Parathyroid adenoma (tissue), 2 donors: ENCODE measurements at regions not wholly inside any gene's neighbourhood (a gene's known extent, or its start where the extent isn't known, plus 50 kb on each side); places are given as distances from the start of the nearest gene placed in this dataset.

Experiments used
- H2AFZ ChIP-seq: fragments of 300-600 bp; sonication (generic); one replicate; pipeline ENCODE4 v1.7.0; 2017; ENCODE audit warnings: antibody characterized with exemption, mild to moderate bottlenecking
- H3K27ac ChIP-seq: fragments of 300-600 bp; sonication (generic); one replicate; pipeline ENCODE4 v1.7.0; 2017
- H3K27me3 ChIP-seq: fragments of 300-600 bp; sonication (generic); one replicate; pipeline ENCODE4 v1.7.0; 2017; ENCODE audit warnings: low read length; ENCODE audit not compliant: control insufficient read depth, insufficient read depth
- H3K36me3 ChIP-seq: fragments of 300-600 bp; sonication (generic); one replicate; pipeline ENCODE4 v1.7.0; 2017; ENCODE audit warnings: low read length; ENCODE audit not compliant: control insufficient read depth, insufficient read depth
- H3K4me1 ChIP-seq: fragments of 300-600 bp; sonication (generic); one replicate; pipeline ENCODE4 v1.7.0; 2017; ENCODE audit warnings: control low read depth
- H3K4me2 ChIP-seq: fragments of 300-600 bp; sonication (generic); one replicate; pipeline ENCODE4 v1.7.0; 2017; ENCODE audit warnings: low read length
- H3K4me3 ChIP-seq: fragments of 300-600 bp; sonication (generic); one replicate; pipeline ENCODE4 v1.7.0; 2017; ENCODE audit warnings: low read depth, low read length
- H3K79me2 ChIP-seq: fragments of 300-600 bp; sonication (generic); one replicate; pipeline ENCODE4 v1.7.0; 2017; ENCODE audit warnings: control low read depth
- H3K9ac ChIP-seq: fragments of 300-600 bp; sonication (generic); one replicate; pipeline ENCODE4 v1.7.0; 2017; ENCODE audit warnings: mild to moderate bottlenecking
- H3K9me3 ChIP-seq: fragments of 300-600 bp; sonication (generic); one replicate; pipeline ENCODE4 v1.7.0; 2017; ENCODE audit warnings: low read length; ENCODE audit not compliant: control insufficient read depth
- TF ChIP-seq, protein P1 (sequence below): fragments of 300-600 bp; sonication (generic); IDR thresholded peaks from one replicate; pipeline ENCODE4 v1.7.0; 2017; ENCODE audit warnings: antibody characterized with exemption, mild to moderate bottlenecking
- donor health status: primary hyperparathyroidism.

- no peak overlapping the region for H2AFZ ChIP-seq
- H3K36me3 ChIP-seq = no peaks in the 10 kb centered on the region
- H3K9me3 ChIP-seq = no peaks in the 10 kb centered on the region
- no peaks in the 10 kb centered on the region for H3K79me2 ChIP-seq
- TF ChIP-seq, protein P1, sequence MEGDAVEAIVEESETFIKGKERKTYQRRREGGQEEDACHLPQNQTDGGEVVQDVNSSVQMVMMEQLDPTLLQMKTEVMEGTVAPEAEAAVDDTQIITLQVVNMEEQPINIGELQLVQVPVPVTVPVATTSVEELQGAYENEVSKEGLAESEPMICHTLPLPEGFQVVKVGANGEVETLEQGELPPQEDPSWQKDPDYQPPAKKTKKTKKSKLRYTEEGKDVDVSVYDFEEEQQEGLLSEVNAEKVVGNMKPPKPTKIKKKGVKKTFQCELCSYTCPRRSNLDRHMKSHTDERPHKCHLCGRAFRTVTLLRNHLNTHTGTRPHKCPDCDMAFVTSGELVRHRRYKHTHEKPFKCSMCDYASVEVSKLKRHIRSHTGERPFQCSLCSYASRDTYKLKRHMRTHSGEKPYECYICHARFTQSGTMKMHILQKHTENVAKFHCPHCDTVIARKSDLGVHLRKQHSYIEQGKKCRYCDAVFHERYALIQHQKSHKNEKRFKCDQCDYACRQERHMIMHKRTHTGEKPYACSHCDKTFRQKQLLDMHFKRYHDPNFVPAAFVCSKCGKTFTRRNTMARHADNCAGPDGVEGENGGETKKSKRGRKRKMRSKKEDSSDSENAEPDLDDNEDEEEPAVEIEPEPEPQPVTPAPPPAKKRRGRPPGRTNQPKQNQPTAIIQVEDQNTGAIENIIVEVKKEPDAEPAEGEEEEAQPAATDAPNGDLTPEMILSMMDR = no peak
- H3K27ac ChIP-seq = no peak overlapping the region
- H3K4me2 ChIP-seq = no peak overlapping the region
- no peak overlapping the region for H3K9ac ChIP-seq
- H3K4me1 ChIP-seq = no peaks in the 10 kb centered on the region
- no peaks in the 10 kb centered on the region for H3K27me3 ChIP-seq
- H3K4me3 ChIP-seq = no peak overlapping the region
These were observed 73.6 kb upstream of the MAOA start for GRCh38 chrX:43582540-43582913.

GRCh38 chrX:43585922-43586321, 70.2 kb upstream of the MAOA start:
- no peak overlapping the region for H3K4me2 ChIP-seq
- H3K9ac ChIP-seq = no peak overlapping the region
- H3K36me3 ChIP-seq = no peaks in the 10 kb centered on the region
- no peaks in the 10 kb centered on the region for H3K79me2 ChIP-seq
- H3K27me3 ChIP-seq = no peaks in the 10 kb centered on the region
- no peak overlapping the region for H3K4me3 ChIP-seq
- no peaks in the 10 kb centered on the region for H3K9me3 ChIP-seq
- no peak overlapping the region for H2AFZ ChIP-seq
- no peak overlapping the region for H3K27ac ChIP-seq
- TF ChIP-seq, protein P1 = no peak
- H3K4me1 ChIP-seq = no peaks in the 10 kb centered on the region

DNA sequence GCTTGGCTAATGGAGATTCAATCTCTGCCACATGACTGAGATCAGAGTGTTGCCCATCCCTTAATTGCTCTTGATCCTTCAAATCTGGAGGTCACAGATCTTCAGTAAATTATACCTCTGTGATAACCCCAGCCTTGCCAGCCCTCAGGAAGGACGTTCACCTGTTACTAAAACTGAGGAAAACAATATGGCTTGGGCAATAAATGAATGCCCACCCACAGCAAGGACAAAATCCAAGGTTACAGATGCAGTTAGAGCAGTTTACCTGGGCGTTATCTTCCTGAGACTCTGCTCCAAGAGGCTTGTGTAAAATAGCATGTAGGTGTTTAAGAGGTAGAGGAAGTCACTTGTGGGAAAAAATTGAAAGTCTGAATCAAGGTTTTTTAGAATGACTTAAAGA, 69.3 kb upstream of the MAOA start:
- H3K4me3 ChIP-seq = no peak overlapping the region
- H3K9me3 ChIP-seq = no peaks in the 10 kb centered on the region
- H3K27me3 ChIP-seq = no peaks in the 10 kb centered on the region
- H3K79me2 ChIP-seq = no peaks in the 10 kb centered on the region
- H3K4me2 ChIP-seq = no peak overlapping the region
- H2AFZ ChIP-seq = no peak overlapping the region
- H3K4me1 ChIP-seq = no peaks in the 10 kb centered on the region
- H3K36me3 ChIP-seq = no peaks in the 10 kb centered on the region
- TF ChIP-seq, protein P1 = no peak
- H3K9ac ChIP-seq = no peak overlapping the region
- no peak overlapping the region for H3K27ac ChIP-seq

DNA sequence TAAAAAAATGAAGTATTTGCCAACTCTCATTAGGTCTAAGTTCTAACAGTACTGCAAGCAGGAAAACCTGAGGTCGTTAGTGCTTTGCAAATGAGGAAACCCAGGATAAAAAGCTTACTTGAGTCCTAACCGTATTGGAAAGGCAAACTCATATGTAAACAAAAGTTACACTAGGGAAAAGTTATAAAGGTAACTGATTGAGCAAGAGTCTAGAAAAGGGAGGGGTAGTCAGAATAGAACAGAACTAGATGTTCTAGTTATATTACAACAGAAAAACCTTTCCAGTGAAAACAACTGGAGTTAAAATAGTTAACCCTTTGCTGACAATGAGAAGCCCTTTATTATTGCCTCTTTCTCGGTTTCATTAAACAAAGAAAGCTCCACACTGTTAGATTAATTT, 66.4 kb upstream of the MAOA start:
- H3K4me3 ChIP-seq = no peak overlapping the region
- H3K4me2 ChIP-seq = no peak overlapping the region
- no peaks in the 10 kb centered on the region for H3K79me2 ChIP-seq
- H3K4me1 ChIP-seq = no peaks in the 10 kb centered on the region
- H3K27ac ChIP-seq = no peak overlapping the region
- H3K9me3 ChIP-seq = no peaks in the 10 kb centered on the region
- TF ChIP-seq, protein P1 = no peak
- no peaks in the 10 kb centered on the region for H3K36me3 ChIP-seq
- H3K9ac ChIP-seq = no peak overlapping the region
- H3K27me3 ChIP-seq = no peaks in the 10 kb centered on the region
- H2AFZ ChIP-seq = no peak overlapping the region

- H2AFZ ChIP-seq = no peak overlapping the region
- H3K9ac ChIP-seq = no peak overlapping the region
These were observed 65.9 kb upstream of the MAOA start for GRCh38 chrX:43590150-43590549.

More at GRCh38 chrX:43590150-43590549, 65.9 kb upstream of the MAOA start:
- Histone ChIP-seq H3K4me1 (no peaks in the 10 kb centered on the region), H3K9me3 (no peaks in the 10 kb centered on the region), H3K27ac (no peak overlapping the region), H3K79me2 (no peaks in the 10 kb centered on the region), H3K4me3 (no peak overlapping the region), H3K4me2 (no peak overlapping the region), H3K27me3 (no peaks in the 10 kb centered on the region), H3K36me3 (no peaks in the 10 kb centered on the region)
- TF ChIP-seq, protein P1 = no peak
